Mesenchymal stem cell (in vitro differentiated cells and primary cell): ENCODE measurements at regions not wholly inside any gene's neighbourhood (a gene's known extent, or its start where the extent isn't known, plus 50 kb on each side); places are given as distances from the start of the nearest gene placed in this dataset.
"Not testable (repeated sequence)": the region's sequence is repeated elsewhere in the genome, so short reads cannot be mapped to it uniquely, and the experiment has no call there.

Experiments used
- DNase-seq: peaks from one replicate; pipeline ENCODE4 v3.0.0-alpha.2; 2013
- H2AFZ ChIP-seq: one replicate; pipeline ENCODE4 v1.6.1; 2013; ENCODE audit warnings: low read depth, mild to moderate bottlenecking, control low read depth, inconsistent platforms, low read length, moderate library complexity
- H2AK5ac ChIP-seq: 2 replicates; pipeline ENCODE4 v1.6.1; 2013; ENCODE audit warnings: low read length, moderate library complexity, mild to moderate bottlenecking, inconsistent platforms; ENCODE audit not compliant: severe bottlenecking
- H2BK120ac ChIP-seq: one replicate; pipeline ENCODE4 v1.6.1; 2013; ENCODE audit warnings: low read depth, mild to moderate bottlenecking, inconsistent platforms, low read length, moderate library complexity
- H2BK12ac ChIP-seq, 2 experiments: one replicate each; pipeline ENCODE4 v1.6.1; 2013; ENCODE audit warnings: inconsistent platforms in 2 of 2, low read length in 2 of 2, mild to moderate bottlenecking in 2 of 2, moderate library complexity in 2 of 2, control low read depth in 1 of 2
- H2BK15ac ChIP-seq: one replicate; pipeline ENCODE4 v1.6.1; 2013; ENCODE audit warnings: mild to moderate bottlenecking, low read depth, inconsistent platforms; ENCODE audit not compliant: poor library complexity, severe bottlenecking
- H2BK5ac ChIP-seq: 2 replicates; pipeline ENCODE4 v1.6.1; 2013; ENCODE audit warnings: low read depth, mild to moderate bottlenecking, low read length, control low read depth, inconsistent platforms; ENCODE audit not compliant: poor library complexity, severe bottlenecking
- H3K14ac ChIP-seq, 2 experiments: one replicate each; pipeline ENCODE4 v1.6.1; 2013; ENCODE audit warnings: inconsistent platforms in 2 of 2, low read length in 2 of 2, control low read depth in 1 of 2, mild to moderate bottlenecking in 1 of 2, moderate library complexity in 1 of 2
- H3K18ac ChIP-seq, 2 experiments: one replicate each; pipeline ENCODE4 v1.6.1; 2013; ENCODE audit warnings: inconsistent platforms in 2 of 2, low read length in 2 of 2, control low read depth in 1 of 2, low read depth in 1 of 2, mild to moderate bottlenecking in 1 of 2
- H3K23ac ChIP-seq, 2 experiments: one replicate each; pipeline ENCODE4 v1.6.1; 2013; ENCODE audit warnings: inconsistent platforms in 2 of 2, low read length in 2 of 2, mild to moderate bottlenecking in 2 of 2, moderate library complexity in 2 of 2, control low read depth in 1 of 2
- H3K27ac ChIP-seq: 2 replicates; pipeline ENCODE4 v1.5.1; 2013; ENCODE audit warnings: mild to moderate bottlenecking, moderate library complexity, low read length, control low read depth, inconsistent platforms; ENCODE audit not compliant: poor library complexity, severe bottlenecking
- H3K27me3 ChIP-seq, 2 experiments: 2 replicates each; pipeline versions ENCODE4 v1.6.1 to v1.7.0; 2013; ENCODE audit warnings: low read length in 2 of 2, mild to moderate bottlenecking in 2 of 2, moderate library complexity in 2 of 2, control low read depth in 1 of 2, inconsistent platforms in 1 of 2; ENCODE audit not compliant: control insufficient read depth in 1 of 2, insufficient read depth in 1 of 2
- H3K36me3 ChIP-seq, 2 experiments: 2 replicates each; pipeline versions ENCODE4 v1.6.1 to v1.7.0; 2013; ENCODE audit warnings: low read length in 2 of 2, control low read depth in 1 of 2, inconsistent platforms in 1 of 2, low read depth in 1 of 2, mild to moderate bottlenecking in 1 of 2; ENCODE audit not compliant: insufficient read depth in 2 of 2, control insufficient read depth in 1 of 2
- H3K4ac ChIP-seq, 2 experiments: one replicate each; pipeline ENCODE4 v1.6.1; 2013; ENCODE audit warnings: inconsistent platforms in 2 of 2, low read length in 2 of 2, mild to moderate bottlenecking in 2 of 2, moderate library complexity in 2 of 2, control low read depth in 1 of 2, low read depth in 1 of 2
- H3K4me1 ChIP-seq: 2 replicates; pipeline ENCODE4 v1.6.1; 2013; ENCODE audit warnings: low read depth, low read length, control low read depth; ENCODE audit not compliant: control insufficient read depth, insufficient read depth
- H3K4me2 ChIP-seq: 2 replicates; pipeline ENCODE4 v1.6.1; 2013; ENCODE audit warnings: low read length, mild to moderate bottlenecking, inconsistent platforms; ENCODE audit not compliant: poor library complexity, severe bottlenecking
- H3K4me3 ChIP-seq, 2 experiments: 2 replicates each; pipeline versions ENCODE4 v1.5.1 to v1.7.0; 2013; ENCODE audit warnings: low read length in 2 of 2, mild to moderate bottlenecking in 2 of 2, control low read depth in 1 of 2, low read depth in 1 of 2; ENCODE audit not compliant: insufficient read depth in 1 of 2
- H3K79me1 ChIP-seq: replicated peaks from 2 replicates; pipeline ENCODE4 v1.6.1; 2013; ENCODE audit warnings: mild to moderate bottlenecking, control low read depth, low read length, inconsistent platforms; ENCODE audit not compliant: poor library complexity, severe bottlenecking
- H3K9ac ChIP-seq: 2 replicates; pipeline ENCODE4 v1.7.0; 2013; ENCODE audit warnings: mild to moderate bottlenecking, low read length, moderate library complexity
- H3K9me3 ChIP-seq: 2 replicates; pipeline ENCODE4 v1.7.0; 2013; ENCODE audit warnings: mild to moderate bottlenecking, low read length; ENCODE audit not compliant: control insufficient read depth
- H4K8ac ChIP-seq: one replicate; pipeline ENCODE4 v1.6.1; 2013; ENCODE audit warnings: inconsistent platforms, mild to moderate bottlenecking, low read length, moderate library complexity
- H4K91ac ChIP-seq: one replicate; pipeline ENCODE4 v1.6.1; 2013; ENCODE audit warnings: mild to moderate bottlenecking, low read length, inconsistent platforms
- WGBS: methylation state at CpG from one replicate; pipeline ENCODE4 v1.1.7; 2013; ENCODE audit warnings: mixed read lengths; 5-methylcytosine and 5-hydroxymethylcytosine counted together

- Histone ChIP-seq H3K4me3 (no peak overlapping the region), H2BK5ac (no peak overlapping the region), H3K27me3 (no peaks in the 10 kb centered on the region), H4K8ac (no peak overlapping the region), H3K23ac (no peak overlapping the region), H3K4me2 (no peak overlapping the region), H2AFZ (no peak overlapping the region), H3K14ac (no peak overlapping the region), H3K27ac (no peak overlapping the region), H3K9ac (no peak overlapping the region), H3K18ac (no peak overlapping the region), H3K9me3 (no peaks in the 10 kb centered on the region), H3K4me1 (no peaks in the 10 kb centered on the region), H2BK12ac (no peak overlapping the region), H3K36me3 (no peaks in the 10 kb centered on the region), H3K4ac (no peak overlapping the region), H2BK15ac (no peak overlapping the region), H4K91ac (no peak overlapping the region), H3K79me1 (no peaks in the 10 kb centered on the region), H2AK5ac (no peak overlapping the region), H2BK120ac (no peak overlapping the region)
- no peak for DNase-seq
- 90% methylated on average over 13 of the region's 14 CpGs for WGBS
Measured at GRCh38 chr20:30175681-30176080, 1081.8 kb upstream of the DEFB115 start.

- not testable (repeated sequence) for H2AFZ ChIP-seq, H2BK120ac ChIP-seq, H3K27ac ChIP-seq, H2BK15ac ChIP-seq, H3K23ac ChIP-seq, H4K91ac ChIP-seq, H3K27me3 ChIP-seq, H3K18ac ChIP-seq, H3K4me2 ChIP-seq, H2BK5ac ChIP-seq, DNase-seq, H3K4me1 ChIP-seq, H2BK12ac ChIP-seq, H4K8ac ChIP-seq, H3K9ac ChIP-seq, H3K4ac ChIP-seq, H3K9me3 ChIP-seq, H3K79me1 ChIP-seq, H2AK5ac ChIP-seq, H3K4me3 ChIP-seq, H3K36me3 ChIP-seq, H3K14ac ChIP-seq
Measured at GRCh38 chr20:30183124-30183523, 1074.3 kb upstream of the DEFB115 start.

DNA sequence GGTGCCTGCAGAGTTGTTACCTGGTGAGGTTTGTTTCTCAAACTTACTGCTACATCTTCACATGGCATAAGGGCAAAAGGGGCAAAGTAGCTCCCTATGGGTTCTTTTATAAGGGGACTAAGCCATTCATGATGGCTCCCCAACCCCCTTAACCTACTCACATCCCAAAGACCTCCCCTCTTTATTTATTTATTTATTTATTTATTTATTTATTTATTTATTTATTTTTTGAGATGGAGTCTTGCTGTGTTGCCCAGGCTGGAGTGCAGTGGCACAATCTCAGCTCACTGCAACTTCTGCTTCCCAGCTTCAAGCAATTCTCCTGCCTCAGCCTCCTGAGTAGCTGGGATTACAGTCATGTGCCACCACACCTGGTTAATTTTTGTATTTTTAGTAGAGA, 1065.7 kb upstream of the DEFB115 start:
- H3K36me3 ChIP-seq, H3K4me1 ChIP-seq: not testable (repeated sequence)

DNA sequence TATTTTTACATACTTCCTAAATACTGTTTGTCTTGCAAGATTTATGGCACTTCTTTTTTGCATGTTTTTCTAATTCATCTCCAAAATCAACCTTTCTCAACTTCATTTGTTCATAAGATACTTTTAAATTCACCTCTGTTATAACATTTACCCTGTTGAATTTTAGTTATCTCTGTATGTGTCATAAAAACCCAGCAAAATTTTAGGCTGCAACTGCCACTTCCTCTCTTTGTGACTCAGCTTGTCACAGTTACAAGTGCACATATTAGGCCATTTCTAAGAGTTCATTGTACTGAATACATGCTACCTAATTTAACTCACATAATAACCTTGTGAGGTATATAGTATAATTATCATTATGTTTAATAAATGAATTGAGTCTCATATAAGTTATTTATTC, 1023.0 kb upstream of the DEFB115 start:
- not testable (repeated sequence) for H3K18ac ChIP-seq, H3K4me1 ChIP-seq, H4K91ac ChIP-seq, H2BK15ac ChIP-seq, H3K9ac ChIP-seq, H3K79me1 ChIP-seq, DNase-seq, H3K4me2 ChIP-seq, H3K36me3 ChIP-seq, H3K23ac ChIP-seq, H3K4me3 ChIP-seq, H3K14ac ChIP-seq, H2AFZ ChIP-seq, H2BK120ac ChIP-seq, H3K4ac ChIP-seq, H2BK12ac ChIP-seq, H3K27ac ChIP-seq, H2BK5ac ChIP-seq, H3K27me3 ChIP-seq, H2AK5ac ChIP-seq, H3K9me3 ChIP-seq, H4K8ac ChIP-seq

More for the DNA sequence above, 1065.7 kb upstream of the DEFB115 start:
- not testable (repeated sequence) for DNase-seq, H4K91ac ChIP-seq, H2AK5ac ChIP-seq, H3K14ac ChIP-seq, H3K4me2 ChIP-seq, H3K27ac ChIP-seq, H2BK12ac ChIP-seq, H3K27me3 ChIP-seq, H3K9me3 ChIP-seq, H2BK5ac ChIP-seq, H2AFZ ChIP-seq, H3K18ac ChIP-seq, H2BK15ac ChIP-seq, H3K79me1 ChIP-seq, H3K9ac ChIP-seq, H4K8ac ChIP-seq, H3K4me3 ChIP-seq, H2BK120ac ChIP-seq, H3K4ac ChIP-seq, H3K23ac ChIP-seq
